ENCODE measurements at regions not wholly inside any gene's neighbourhood (a gene's known extent, or its start where the extent isn't known, plus 50 kb on each side); places are given as distances from the start of the nearest gene placed in this dataset.

DNA sequence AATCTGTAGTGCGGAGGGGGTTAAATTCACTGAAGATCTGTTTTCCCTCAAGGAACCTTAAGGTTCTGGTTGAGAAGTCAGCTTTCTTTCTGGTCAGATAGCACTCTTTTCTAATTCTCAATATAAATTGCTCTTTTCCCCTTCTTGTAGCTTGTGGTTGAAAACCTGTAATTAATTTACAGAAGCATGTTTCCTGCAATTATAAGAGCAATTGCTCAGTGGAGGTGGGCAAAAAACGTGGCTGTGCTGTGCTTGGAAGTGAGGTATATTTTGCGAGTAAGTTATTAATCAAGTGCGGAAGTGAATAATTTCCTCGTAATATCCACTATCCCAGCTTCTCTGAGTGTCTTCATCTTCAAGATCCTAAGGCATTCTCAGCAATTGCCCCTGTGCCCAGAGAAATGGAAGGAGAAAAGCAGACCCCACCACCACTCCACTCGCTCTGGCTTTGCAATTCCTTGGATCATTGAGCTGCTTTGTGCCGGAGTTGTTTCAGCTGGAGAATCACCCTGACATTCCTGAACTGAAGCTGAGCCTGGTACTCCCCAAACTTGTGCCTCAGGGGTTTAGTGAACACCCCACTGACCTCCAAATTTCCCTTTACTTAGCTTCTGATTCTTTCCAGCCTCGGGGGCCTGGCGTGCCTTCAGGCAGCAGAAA, 140.6 kb downstream of the LRRC70 start:
- no peak overlapping the region for H3K4me3 ChIP-seq (replicated peaks in 1 of 3; ENCODE audit: low read depth in 2 of 3, low read length in 3 of 3)
- Mint-ChIP-seq H3K4me1 (peaks cover 9% of the 10 kb centered on the region), H3K27ac (peak overlapping the region in 2 of 7 donors; percentile 12 to 53), H3K4me3 (no peak overlapping the region), H3K27me3 (ENCODE audit: low read depth in 3 of 3) (no peaks in the 10 kb centered on the region), H3K9me3 (peaks cover 0 to 2% (median 0%) of the 10 kb centered on the region in 7 donors), H3K36me3 (no peaks in the 10 kb centered on the region)
- no peak overlapping the region for H3K9ac ChIP-seq (ENCODE audit: insufficient read depth, low read length, poor library complexity, severe bottlenecking)
- DNase-seq, result no peak
- intact Hi-C loops (cut with micrococcal nuclease), result no loop called here
- H3K79me2 ChIP-seq (ENCODE audit: insufficient read depth, low read length), result no peaks in the 10 kb centered on the region
- 100% methylated on average over 5 of the region's 9 CpGs for WGBS (ENCODE audit: insufficient coverage)
- no peak overlapping the region for H3K4me2 ChIP-seq (replicated peaks; ENCODE audit: extremely low read depth, low read length, poor library complexity, severe bottlenecking)
- peak overlapping the region; percentile 37 for H2AFZ ChIP-seq (ENCODE audit: insufficient read depth, low read depth, low read length, poor library complexity, severe bottlenecking)
- H3K27me3 ChIP-seq (ENCODE audit: control insufficient read depth in 2 of 2, insufficient read depth in 2 of 2, low read length in 2 of 2), result no peaks in the 10 kb centered on the region
- TF ChIP-seq CTCF (IDR thresholded peaks at IDR 0.05), result no peak
- no peak overlapping the region for H3K27ac ChIP-seq (ENCODE audit: low read depth in 1 of 2, low read length in 2 of 2)
- H4K20me1 ChIP-seq (ENCODE audit: insufficient read depth, low read length), result no peaks in the 10 kb centered on the region
- peaks cover 8 to 12% of the 10 kb centered on the region in 2 donors for H3K4me1 ChIP-seq (ENCODE audit: control insufficient read depth in 1 of 2, insufficient read depth in 2 of 2, low read length in 2 of 2)
- H3K9me3 ChIP-seq (replicated peaks in 1 of 2; ENCODE audit: control insufficient read depth in 1 of 2, insufficient read depth in 1 of 2, low read length in 2 of 2), result no peaks in the 10 kb centered on the region
- no peaks in the 10 kb centered on the region for H3K36me3 ChIP-seq (replicated peaks in 1 of 2; ENCODE audit: control insufficient read depth in 1 of 2, insufficient read depth in 2 of 2, low read length in 2 of 2)

GRCh38 chr5:62718324-62718723, 139.7 kb downstream of the LRRC70 start:
- no peak overlapping the region for H3K4me3 ChIP-seq (replicated peaks in 1 of 3; ENCODE audit: low read depth in 2 of 3, low read length in 3 of 3)
- H3K4me2 ChIP-seq (replicated peaks; ENCODE audit: extremely low read depth, low read length, poor library complexity, severe bottlenecking), result no peak overlapping the region
- Mint-ChIP-seq H3K4me1 (peaks cover 9% of the 10 kb centered on the region), H3K27me3 (ENCODE audit: low read depth in 3 of 3) (peaks cover 0 to 1% (median 0%) of the 10 kb centered on the region in 3 donors), H3K4me3 (no peak overlapping the region), H3K9me3 (peaks cover 0 to 5% (median 0%) of the 10 kb centered on the region in 7 donors), H3K27ac (no peak overlapping the region), H3K36me3 (no peaks in the 10 kb centered on the region)
- H3K9me3 ChIP-seq (replicated peaks in 1 of 2; ENCODE audit: control insufficient read depth in 1 of 2, insufficient read depth in 1 of 2, low read length in 2 of 2), result no peaks in the 10 kb centered on the region
- WGBS (ENCODE audit: insufficient coverage), result 100% methylated on average over 1 of the region's 2 CpGs
- H4K20me1 ChIP-seq (ENCODE audit: insufficient read depth, low read length), result no peaks in the 10 kb centered on the region
- no peaks in the 10 kb centered on the region for H3K36me3 ChIP-seq (replicated peaks in 1 of 2; ENCODE audit: control insufficient read depth in 1 of 2, insufficient read depth in 2 of 2, low read length in 2 of 2)
- no peak overlapping the region for H3K27ac ChIP-seq (ENCODE audit: low read depth in 1 of 2, low read length in 2 of 2)
- TF ChIP-seq CTCF (IDR thresholded peaks at IDR 0.05), result no peak
- no peak overlapping the region for H2AFZ ChIP-seq (ENCODE audit: insufficient read depth, low read depth, low read length, poor library complexity, severe bottlenecking)
- intact Hi-C loops (cut with micrococcal nuclease), result no loop called here
- H3K4me1 ChIP-seq (ENCODE audit: control insufficient read depth in 1 of 2, insufficient read depth in 2 of 2, low read length in 2 of 2), result peaks cover 8 to 12% of the 10 kb centered on the region in 2 donors
- no peaks in the 10 kb centered on the region for H3K27me3 ChIP-seq (ENCODE audit: control insufficient read depth in 2 of 2, insufficient read depth in 2 of 2, low read length in 2 of 2)
- H3K79me2 ChIP-seq (ENCODE audit: insufficient read depth, low read length), result no peaks in the 10 kb centered on the region
- no peak overlapping the region for H3K9ac ChIP-seq (ENCODE audit: insufficient read depth, low read length, poor library complexity, severe bottlenecking)
- DNase-seq, result no peak

All from CD14-positive monocyte (primary cell).